Duodenal mucosa (tissue), 2 donors: ENCODE measurements at regions not wholly inside any gene's neighbourhood (a gene's known extent, or its start where the extent isn't known, plus 50 kb on each side); places are given as distances from the start of the nearest gene placed in this dataset.
"Not testable (repeated sequence)": the region's sequence is repeated elsewhere in the genome, so short reads cannot be mapped to it uniquely, and the experiment has no call there.

Experiments used
- H3K27ac ChIP-seq: one replicate; pipeline ENCODE4 v1.7.0; 2013; ENCODE audit warnings: low read depth, low read length
- H3K27me3 ChIP-seq, 2 donors: one replicate each; pipeline ENCODE4 v1.7.0; 2013; ENCODE audit warnings: low read length in 2 of 2, control low read depth in 1 of 2; ENCODE audit not compliant: insufficient read depth in 2 of 2, control insufficient read depth in 1 of 2
- H3K36me3 ChIP-seq, 2 donors: one replicate each; pipeline ENCODE4 v1.7.0; 2013; ENCODE audit warnings: low read length in 2 of 2, control low read depth in 1 of 2; ENCODE audit not compliant: insufficient read depth in 2 of 2, control insufficient read depth in 1 of 2
- H3K4me1 ChIP-seq, 2 donors: one replicate each; pipeline ENCODE4 v1.7.0; 2013; ENCODE audit warnings: low read length in 2 of 2, control low read depth in 1 of 2; ENCODE audit not compliant: insufficient read depth in 2 of 2, control insufficient read depth in 1 of 2
- H3K4me3 ChIP-seq, 2 donors: one replicate each; pipeline ENCODE4 v1.7.0; 2013; ENCODE audit warnings: low read length in 2 of 2, low read depth in 1 of 2
- H3K9ac ChIP-seq, 2 donors: one replicate each; pipeline ENCODE4 v1.7.0; 2013; ENCODE audit warnings: low read length in 2 of 2, low read depth in 1 of 2
- H3K9me3 ChIP-seq, 2 donors: one replicate each; pipeline ENCODE4 v1.7.0; 2013; ENCODE audit warnings: low read length in 2 of 2, control low read depth in 1 of 2; ENCODE audit not compliant: control insufficient read depth in 1 of 2

GRCh38 chr5:82422751-82423181 lies 144.6 kb upstream of the RPS23 start:
- H3K4me3 ChIP-seq: no peak overlapping the region
- no peak overlapping the region for H3K27ac ChIP-seq
- H3K9me3 ChIP-seq: no peaks in the 10 kb centered on the region
- H3K9ac ChIP-seq: no peak overlapping the region
- H3K27me3 ChIP-seq: no peaks in the 10 kb centered on the region
- no peaks in the 10 kb centered on the region for H3K36me3 ChIP-seq
- peaks cover 4 to 13% of the 10 kb centered on the region in 2 donors for H3K4me1 ChIP-seq

- Histone ChIP-seq H3K36me3 (no peaks in the 10 kb centered on the region), H3K9me3 (no peaks in the 10 kb centered on the region), H3K9ac (no peak overlapping the region), H3K4me3 (no peak overlapping the region), H3K27ac (no peak overlapping the region), H3K27me3 (no peaks in the 10 kb centered on the region), H3K4me1 (peaks cover 4 to 13% of the 10 kb centered on the region in 2 donors)
Observed at GRCh38 chr5:82422001-82422740, 144.0 kb upstream of the RPS23 start.

- H3K4me1 ChIP-seq: peaks cover 4 to 5% of the 10 kb centered on the region in 2 donors
- H3K4me3 ChIP-seq: no peak overlapping the region
- H3K27ac ChIP-seq: no peak overlapping the region
- no peaks in the 10 kb centered on the region for H3K9me3 ChIP-seq
- no peaks in the 10 kb centered on the region for H3K36me3 ChIP-seq
- no peak overlapping the region for H3K9ac ChIP-seq
- H3K27me3 ChIP-seq: no peaks in the 10 kb centered on the region
Observed at GRCh38 chr5:82421119-82421518, 143.0 kb upstream of the RPS23 start.

DNA sequence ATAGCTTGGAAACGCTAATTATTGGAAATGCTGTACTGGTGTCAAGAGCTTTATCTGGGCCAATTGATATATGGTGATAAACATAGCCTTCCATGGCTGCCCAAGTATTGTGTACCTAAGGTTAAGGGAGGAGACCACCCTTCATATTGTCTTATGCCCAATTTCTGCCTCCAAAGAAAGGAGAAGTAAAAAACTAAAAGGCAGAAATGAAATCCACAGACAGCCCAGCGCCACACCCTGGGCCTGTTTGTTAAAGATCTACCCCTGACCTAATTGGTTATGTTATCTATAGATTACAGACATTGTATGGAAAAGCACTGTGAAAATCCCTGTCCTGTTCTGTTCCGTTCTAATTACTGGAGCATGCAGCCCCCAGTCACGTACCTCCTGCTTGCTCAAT lies 142.4 kb upstream of the RPS23 start:
- not testable (repeated sequence) for H3K9me3 ChIP-seq, H3K4me3 ChIP-seq, H3K27me3 ChIP-seq, H3K36me3 ChIP-seq, H3K9ac ChIP-seq, H3K4me1 ChIP-seq, H3K27ac ChIP-seq

DNA sequence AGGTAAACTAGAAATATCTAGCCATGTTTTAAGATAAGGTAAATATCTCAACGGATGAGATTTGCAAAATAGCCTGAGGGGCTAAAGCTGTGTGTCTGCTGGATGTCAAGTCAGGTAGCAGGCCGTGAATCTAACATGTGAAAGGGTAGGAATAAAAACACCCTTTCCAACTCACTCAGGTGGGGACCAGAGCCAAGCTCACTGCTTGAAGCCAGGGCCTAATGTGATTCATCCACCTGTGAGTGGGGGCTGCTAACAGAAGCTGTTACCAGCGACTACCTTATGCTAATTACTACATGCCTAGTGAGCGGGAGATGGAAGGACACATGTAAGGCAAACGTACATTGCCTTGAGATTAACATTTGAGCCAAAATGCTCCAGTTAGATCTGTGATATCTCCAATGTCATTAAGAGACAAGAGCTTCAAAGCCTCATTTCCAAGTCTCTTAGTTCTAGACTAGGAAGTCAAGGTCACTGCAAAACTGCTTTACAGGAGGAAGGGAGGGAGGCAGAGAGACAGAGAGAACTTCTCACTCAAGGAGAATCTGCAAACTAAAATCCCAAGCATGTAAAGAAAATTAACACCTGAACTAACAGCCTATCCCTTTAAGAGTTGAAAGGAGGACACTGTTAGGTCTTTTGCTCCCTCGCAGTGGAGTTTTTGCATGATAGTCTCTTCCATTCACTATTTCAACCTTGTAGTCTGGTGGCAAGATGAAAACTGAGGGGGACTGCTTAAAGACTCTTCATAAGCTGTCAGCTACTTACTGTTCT lies 141.6 kb upstream of the RPS23 start:
- Histone ChIP-seq H3K27ac (no peak overlapping the region), H3K36me3 (no peaks in the 10 kb centered on the region), H3K27me3 (no peaks in the 10 kb centered on the region), H3K4me1 (peaks cover 4 to 5% of the 10 kb centered on the region in 2 donors), H3K4me3 (no peak overlapping the region), H3K9ac (no peak overlapping the region), H3K9me3 (no peaks in the 10 kb centered on the region)

- Histone ChIP-seq H3K9ac (no peak overlapping the region), H3K27ac (no peak overlapping the region), H3K9me3 (no peaks in the 10 kb centered on the region), H3K36me3 (no peaks in the 10 kb centered on the region), H3K27me3 (no peaks in the 10 kb centered on the region), H3K4me1 (peaks cover 4 to 5% of the 10 kb centered on the region in 2 donors), H3K4me3 (no peak overlapping the region)
Observed at GRCh38 chr5:82418608-82418950, 140.4 kb upstream of the RPS23 start.

DNA sequence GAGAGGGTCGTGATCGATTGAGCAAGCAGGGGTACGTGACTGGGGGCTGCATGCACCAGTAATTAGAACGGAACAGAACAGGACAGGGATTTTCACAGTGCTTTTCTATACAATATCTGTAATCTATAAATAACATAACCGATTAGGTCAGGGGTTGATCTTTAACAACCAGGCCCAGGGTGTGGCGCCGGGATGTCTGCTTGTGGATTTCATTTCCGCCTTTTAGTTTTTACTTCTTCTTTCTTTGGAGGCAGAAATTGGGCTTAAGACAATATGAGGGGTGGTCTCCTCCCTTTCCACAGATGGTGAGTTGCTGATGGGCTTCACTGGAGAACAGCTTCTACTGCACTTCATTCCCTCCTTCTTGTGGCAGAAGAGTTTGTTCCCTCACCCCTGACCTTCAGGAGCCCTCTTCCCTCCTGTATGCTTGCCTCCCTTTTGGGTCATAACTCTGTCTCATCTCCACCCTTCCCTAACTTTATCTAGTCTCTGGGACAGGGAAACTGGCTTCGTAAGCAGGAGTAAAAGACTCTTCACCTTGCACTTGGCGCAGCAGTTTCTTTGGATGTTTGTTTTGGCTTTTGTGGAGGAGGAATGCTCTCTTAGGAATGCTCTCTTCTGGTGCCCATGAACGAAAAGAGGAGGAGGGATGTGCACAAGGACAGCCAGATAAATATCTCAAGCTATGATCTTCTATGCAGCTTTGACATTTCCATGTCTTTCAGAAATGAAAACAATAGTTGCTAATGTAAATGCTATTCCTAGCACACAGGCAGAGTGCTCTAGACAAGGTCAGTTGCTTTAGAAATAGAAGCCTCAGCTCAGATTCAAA lies 139.8 kb upstream of the RPS23 start:
- Histone ChIP-seq H3K9ac (no peak overlapping the region), H3K36me3 (no peaks in the 10 kb centered on the region), H3K4me3 (no peak overlapping the region), H3K4me1 (peaks cover 4 to 5% of the 10 kb centered on the region in 2 donors), H3K27ac (no peak overlapping the region), H3K27me3 (no peaks in the 10 kb centered on the region), H3K9me3 (no peaks in the 10 kb centered on the region)

DNA sequence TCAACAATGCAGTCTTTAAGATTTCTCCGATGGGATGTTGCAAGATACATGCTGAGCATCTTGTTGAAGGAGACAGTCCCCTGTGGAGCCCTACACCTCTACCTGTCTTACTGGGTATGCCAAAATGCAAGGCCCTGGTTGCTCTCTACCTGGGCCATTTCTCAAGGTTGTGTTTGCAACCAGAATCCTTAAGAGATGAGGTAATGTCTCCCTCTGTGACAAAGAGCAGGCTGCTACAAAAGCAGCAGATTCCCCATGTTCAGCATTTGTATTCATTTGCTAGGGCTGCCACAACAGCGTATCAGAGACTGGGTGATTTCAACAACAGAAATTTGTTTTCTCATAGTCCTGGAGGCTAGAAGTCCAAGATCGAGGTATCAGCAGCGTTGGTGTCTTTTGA lies 138.4 kb upstream of the RPS23 start:
- no peak overlapping the region for H3K4me3 ChIP-seq
- peaks cover 4 to 5% of the 10 kb centered on the region in 2 donors for H3K4me1 ChIP-seq
- no peaks in the 10 kb centered on the region for H3K9me3 ChIP-seq
- H3K27me3 ChIP-seq: no peaks in the 10 kb centered on the region
- H3K9ac ChIP-seq: no peak overlapping the region
- H3K36me3 ChIP-seq: no peaks in the 10 kb centered on the region
- H3K27ac ChIP-seq: no peak overlapping the region

- no peaks in the 10 kb centered on the region for H3K9me3 ChIP-seq
- peaks cover 4 to 5% of the 10 kb centered on the region in 2 donors for H3K4me1 ChIP-seq
- H3K27me3 ChIP-seq: no peaks in the 10 kb centered on the region
- no peak overlapping the region for H3K9ac ChIP-seq
- H3K36me3 ChIP-seq: no peaks in the 10 kb centered on the region
- no peak overlapping the region for H3K27ac ChIP-seq
- no peak overlapping the region for H3K4me3 ChIP-seq
Observed at GRCh38 chr5:82414041-82414388, 135.9 kb upstream of the RPS23 start.
